Stimulated activated memory B cell treated with anti-CD40 and anti-IgM and Interleukin-4, amounts not matched to agents 10 μg/mL and 1 μg/mL and 100 μg/mL, for 72 hours (primary cell): ENCODE measurements at regions not wholly inside any gene's neighbourhood (a gene's known extent, or its start where the extent isn't known, plus 50 kb on each side); places are given as distances from the start of the nearest gene placed in this dataset.
"Not testable (repeated sequence)": the region's sequence is repeated elsewhere in the genome, so short reads cannot be mapped to it uniquely, and the experiment has no call there.

Experiments
- ATAC-seq: fragments of 150-1000 bp; cut with Tn5 transposase; 2 replicates; pipeline ENCODE4 v1.10.0; 2021
- H3K27ac Mint-ChIP-seq: one replicate; pipeline ENCODE4 v1.8.0; 2022; ENCODE audit warnings: mild to moderate bottlenecking, mixed read lengths
- H3K27me3 Mint-ChIP-seq: one replicate; pipeline ENCODE4 v1.8.0; 2022; ENCODE audit warnings: mixed read lengths
- H3K36me3 Mint-ChIP-seq: one replicate; pipeline ENCODE4 v1.8.0; 2022; ENCODE audit warnings: mixed read lengths
- H3K4me1 Mint-ChIP-seq: one replicate; pipeline ENCODE4 v1.8.0; 2022; ENCODE audit warnings: mixed read lengths
- H3K4me3 Mint-ChIP-seq: one replicate; pipeline ENCODE4 v1.8.0; 2022; ENCODE audit warnings: mild to moderate bottlenecking, moderate library complexity, mixed read lengths
- H3K9me3 Mint-ChIP-seq: one replicate; pipeline ENCODE4 v1.8.0; 2022; ENCODE audit warnings: mixed read lengths

DNA sequence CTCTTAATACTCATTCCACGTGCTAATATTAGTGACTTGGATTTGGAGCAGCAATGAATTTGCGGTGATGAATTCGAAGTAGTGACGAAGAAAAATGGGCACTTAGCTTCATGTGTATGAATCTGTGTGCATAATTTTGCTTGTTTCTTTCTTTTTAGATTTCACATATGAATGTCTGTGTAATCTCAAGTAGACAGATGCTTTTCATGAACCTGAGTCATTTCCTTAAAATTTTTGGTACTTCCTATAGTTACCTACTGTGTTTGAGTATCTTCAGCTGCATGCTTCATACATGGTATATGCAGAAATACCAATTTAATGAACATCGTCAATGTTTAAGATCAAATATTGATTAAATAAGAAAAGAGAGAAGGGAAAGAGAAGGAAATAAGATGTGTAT, 540.2 kb downstream of the RAB38 start:
- Mint-ChIP-seq H3K9me3 (no peaks in the 10 kb centered on the region), H3K4me3 (no peak overlapping the region), H3K27ac (no peak overlapping the region), H3K27me3 (no peaks in the 10 kb centered on the region), H3K4me1 (no peaks in the 10 kb centered on the region), H3K36me3 (no peaks in the 10 kb centered on the region)
- ATAC-seq = no peak

DNA sequence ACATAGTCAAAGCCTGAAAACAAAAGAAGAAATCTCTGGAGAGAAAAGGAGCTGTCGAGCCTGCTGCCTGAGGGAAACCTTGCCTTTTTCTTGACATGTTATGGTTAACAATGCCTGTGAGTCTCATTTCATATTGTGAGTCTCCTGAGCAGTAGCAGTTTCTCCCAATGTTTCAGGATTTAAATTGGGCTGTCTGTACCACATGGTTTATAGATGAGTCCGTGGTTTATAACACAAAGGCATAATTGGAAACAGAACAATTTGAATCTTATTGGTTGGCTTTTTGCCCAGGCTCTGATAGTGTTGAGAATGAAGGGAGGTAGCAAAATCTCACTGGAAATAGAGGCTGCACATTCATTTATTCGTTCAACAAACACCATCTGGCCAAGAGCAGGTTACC, 540.9 kb downstream of the RAB38 start:
- no peak for ATAC-seq
- Mint-ChIP-seq H3K27me3 (no peaks in the 10 kb centered on the region), H3K36me3 (no peaks in the 10 kb centered on the region)

DNA sequence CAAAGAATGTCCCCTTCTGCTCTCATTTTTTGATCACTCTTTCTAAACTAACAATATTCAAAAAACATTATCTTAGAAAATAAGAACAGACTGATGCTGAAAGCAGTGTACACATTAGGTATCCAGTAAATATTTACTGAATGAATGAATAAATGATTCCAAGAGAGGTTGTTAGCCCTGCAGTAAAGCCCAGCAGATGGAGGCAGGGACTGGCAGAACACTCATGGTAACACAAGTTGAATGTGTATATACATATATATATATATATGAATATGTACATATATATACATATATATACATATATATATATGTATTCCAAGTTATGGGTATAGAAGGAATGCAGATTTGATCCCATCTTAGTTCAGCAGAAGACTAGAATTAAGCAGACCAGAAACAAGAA, 546.3 kb downstream of the RAB38 start:
- no peaks in the 10 kb centered on the region for H3K36me3 Mint-ChIP-seq
- no peaks in the 10 kb centered on the region for H3K27me3 Mint-ChIP-seq
- H3K9me3 Mint-ChIP-seq = peaks cover 11% of the 10 kb centered on the region
- no peak for ATAC-seq
- H3K27ac Mint-ChIP-seq = no peak overlapping the region
- no peak overlapping the region for H3K4me3 Mint-ChIP-seq
- H3K4me1 Mint-ChIP-seq = no peaks in the 10 kb centered on the region

More for the DNA sequence above, 540.9 kb downstream of the RAB38 start:
- Mint-ChIP-seq H3K27ac (no peak overlapping the region), H3K4me3 (no peak overlapping the region), H3K4me1 (no peaks in the 10 kb centered on the region), H3K9me3 (peaks cover 3% of the 10 kb centered on the region)

DNA sequence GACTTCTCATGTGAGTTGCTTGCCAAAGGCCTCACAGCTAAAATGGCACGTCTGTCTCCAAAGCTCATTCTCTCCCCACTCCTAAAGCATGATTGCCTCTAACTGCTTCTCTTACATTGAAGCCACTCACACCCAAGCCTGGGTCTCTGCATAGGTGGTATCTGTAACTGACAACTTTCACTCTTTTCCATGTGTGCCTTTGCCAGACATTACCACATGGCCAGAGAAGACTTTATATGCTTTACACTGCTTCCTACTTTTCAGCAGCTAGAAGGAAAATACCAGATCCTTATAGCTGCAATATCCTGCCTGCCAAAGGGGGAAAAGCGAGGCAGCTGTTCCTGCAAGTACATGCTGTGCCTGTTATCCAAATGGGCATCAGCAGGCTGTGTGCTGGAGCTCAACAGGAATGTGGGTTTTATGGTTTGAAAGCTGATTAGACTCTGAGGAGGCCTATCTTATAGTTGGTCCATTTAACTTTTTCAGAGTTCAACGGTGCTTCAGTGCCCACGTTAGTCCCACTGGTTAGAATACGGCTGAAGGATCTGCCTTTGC, 547.1 kb downstream of the RAB38 start:
- H3K27ac Mint-ChIP-seq = no peak overlapping the region
- H3K9me3 Mint-ChIP-seq = peaks cover 11% of the 10 kb centered on the region
- no peaks in the 10 kb centered on the region for H3K36me3 Mint-ChIP-seq
- no peak for ATAC-seq
- no peaks in the 10 kb centered on the region for H3K27me3 Mint-ChIP-seq
- no peak overlapping the region for H3K4me3 Mint-ChIP-seq
- no peaks in the 10 kb centered on the region for H3K4me1 Mint-ChIP-seq

DNA sequence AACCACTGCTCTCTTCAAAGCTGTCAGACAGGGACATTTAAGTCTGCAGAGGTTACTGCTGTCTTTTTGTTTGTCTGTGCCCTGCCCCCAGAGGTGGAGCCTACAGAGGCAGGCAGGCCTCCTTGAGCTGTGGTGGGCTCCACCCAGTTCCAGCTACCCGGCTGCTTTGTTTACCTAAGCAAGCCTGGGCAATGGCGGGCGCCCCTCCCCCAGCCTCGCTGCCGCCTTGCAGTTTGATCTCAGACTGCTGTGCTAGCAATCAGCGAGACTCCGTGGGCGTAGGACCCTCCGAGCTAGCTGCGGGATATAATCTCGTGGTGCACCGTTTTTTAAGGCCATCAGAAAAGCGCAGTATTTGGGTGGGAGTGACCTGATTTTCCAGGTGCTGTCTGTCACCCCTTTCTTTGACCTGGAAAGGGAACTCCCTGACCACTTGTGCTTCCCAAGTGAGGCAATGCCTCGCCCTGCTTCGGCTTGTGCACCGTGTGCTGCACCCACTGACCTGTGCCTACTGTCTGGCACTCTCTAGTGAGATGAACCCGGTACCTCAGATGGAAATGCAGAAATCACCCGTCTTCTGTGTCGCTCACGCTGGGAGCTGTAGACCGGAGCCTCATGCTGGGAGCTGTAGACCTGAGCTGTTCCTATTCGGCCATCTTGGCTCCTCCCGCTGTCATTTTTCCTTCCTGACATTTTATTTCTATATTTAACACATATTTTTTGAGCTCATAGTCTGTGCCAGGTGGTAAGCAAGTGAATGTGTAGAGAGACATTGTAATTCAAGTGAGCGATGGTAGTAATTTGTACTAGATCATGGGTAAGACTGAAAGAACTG, 551.5 kb downstream of the RAB38 start:
- H3K27me3 Mint-ChIP-seq, ATAC-seq, H3K36me3 Mint-ChIP-seq, H3K27ac Mint-ChIP-seq, H3K4me1 Mint-ChIP-seq, H3K4me3 Mint-ChIP-seq: not testable (repeated sequence)
- peaks cover 15% of the 10 kb centered on the region for H3K9me3 Mint-ChIP-seq

DNA sequence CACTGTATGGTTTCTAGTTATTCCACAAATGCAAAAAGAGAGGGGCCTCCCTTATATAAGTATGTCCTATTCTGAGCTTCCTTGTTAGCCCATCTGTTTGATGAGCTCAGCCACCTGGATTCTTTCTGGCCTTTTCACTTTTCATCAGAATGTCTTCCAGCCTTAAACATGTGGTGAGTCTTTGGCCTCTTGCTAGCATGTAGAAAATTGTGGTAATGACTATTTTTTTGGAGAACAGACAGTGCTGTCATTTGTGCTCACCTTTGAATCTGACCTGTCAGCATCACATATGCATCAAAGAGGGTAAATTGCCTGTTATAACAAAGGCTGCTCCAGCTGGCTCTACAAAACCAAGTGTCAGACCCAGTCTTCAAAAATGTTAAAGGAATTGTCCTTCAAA, 558.7 kb downstream of the RAB38 start:
- Mint-ChIP-seq H3K36me3 (no peaks in the 10 kb centered on the region), H3K4me1 (no peaks in the 10 kb centered on the region), H3K27me3 (no peaks in the 10 kb centered on the region), H3K9me3 (peaks cover 7% of the 10 kb centered on the region), H3K27ac (no peak overlapping the region), H3K4me3 (no peak overlapping the region)
- no peak for ATAC-seq

DNA sequence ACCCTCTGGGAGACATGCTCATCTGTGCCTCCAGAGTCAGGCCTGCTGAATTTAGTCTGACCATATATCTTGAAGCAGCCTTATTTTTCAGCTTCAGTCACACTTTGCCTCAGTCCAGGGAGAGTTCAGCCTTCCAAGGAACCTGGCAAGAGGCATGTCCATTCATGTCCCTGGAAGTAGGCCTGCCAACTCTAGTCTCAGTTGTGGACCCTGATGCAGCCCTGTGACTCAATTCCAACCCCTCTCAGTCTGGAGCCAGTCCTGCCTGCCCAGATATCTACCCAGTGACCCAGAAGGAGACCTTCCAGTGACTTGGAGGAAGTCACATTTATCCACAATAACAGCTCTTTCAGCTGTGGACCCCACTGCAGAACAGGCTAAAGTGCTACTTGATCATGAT, 566.6 kb downstream of the TMEM135 start:
- Mint-ChIP-seq H3K36me3 (no peaks in the 10 kb centered on the region), H3K9me3 (peaks cover 10% of the 10 kb centered on the region), H3K4me3 (no peak overlapping the region), H3K27ac (no peak overlapping the region), H3K27me3 (no peaks in the 10 kb centered on the region), H3K4me1 (no peaks in the 10 kb centered on the region)
- ATAC-seq = no peak

DNA sequence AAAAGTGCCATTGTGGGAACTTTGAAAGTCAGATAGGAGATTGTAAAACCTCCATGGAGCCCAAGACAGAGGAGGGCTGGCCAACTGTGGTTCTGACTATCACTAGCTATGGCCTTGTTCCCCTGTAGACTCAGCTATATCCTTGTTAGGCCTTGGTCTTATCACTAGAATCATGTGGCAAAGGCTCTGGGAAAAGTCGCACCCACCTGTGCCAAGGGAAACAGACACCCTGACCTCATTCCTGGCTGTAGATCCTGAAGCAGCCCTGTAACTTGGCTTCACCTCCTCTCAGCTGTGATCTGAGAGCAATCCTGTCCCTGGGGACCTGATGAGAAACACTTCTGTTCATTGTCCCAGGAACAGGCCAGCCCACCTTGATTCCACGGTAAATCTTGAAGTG, 566.2 kb downstream of the TMEM135 start:
- ATAC-seq = no peak
- no peaks in the 10 kb centered on the region for H3K27me3 Mint-ChIP-seq
- no peaks in the 10 kb centered on the region for H3K36me3 Mint-ChIP-seq
- peaks cover 10% of the 10 kb centered on the region for H3K9me3 Mint-ChIP-seq
- H3K27ac Mint-ChIP-seq = no peak overlapping the region
- H3K4me3 Mint-ChIP-seq = no peak overlapping the region
- H3K4me1 Mint-ChIP-seq = no peaks in the 10 kb centered on the region

DNA sequence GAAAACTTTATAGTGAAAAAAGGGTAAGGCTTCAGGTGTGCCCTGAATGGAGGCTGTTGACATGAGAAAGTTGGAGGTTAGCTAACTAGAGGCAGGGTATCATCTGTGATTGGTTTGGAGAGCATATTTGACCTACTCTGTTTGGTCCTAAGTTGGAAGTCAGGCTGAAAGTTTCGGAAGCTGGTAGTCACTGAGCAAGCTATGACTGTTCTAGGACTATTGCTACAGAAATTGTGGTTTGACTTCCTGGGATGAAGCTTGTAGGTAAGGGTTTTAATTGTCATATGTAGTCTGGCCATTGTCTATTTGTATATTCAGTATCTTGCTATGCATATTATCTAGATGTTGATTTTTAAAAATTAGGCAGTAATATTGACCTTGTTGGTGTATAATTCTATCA, 565.0 kb downstream of the TMEM135 start:
- H3K4me1 Mint-ChIP-seq = no peaks in the 10 kb centered on the region
- no peak overlapping the region for H3K27ac Mint-ChIP-seq
- peaks cover 6% of the 10 kb centered on the region for H3K9me3 Mint-ChIP-seq
- ATAC-seq = no peak
- no peak overlapping the region for H3K4me3 Mint-ChIP-seq
- H3K36me3 Mint-ChIP-seq = no peaks in the 10 kb centered on the region
- H3K27me3 Mint-ChIP-seq = no peaks in the 10 kb centered on the region

DNA sequence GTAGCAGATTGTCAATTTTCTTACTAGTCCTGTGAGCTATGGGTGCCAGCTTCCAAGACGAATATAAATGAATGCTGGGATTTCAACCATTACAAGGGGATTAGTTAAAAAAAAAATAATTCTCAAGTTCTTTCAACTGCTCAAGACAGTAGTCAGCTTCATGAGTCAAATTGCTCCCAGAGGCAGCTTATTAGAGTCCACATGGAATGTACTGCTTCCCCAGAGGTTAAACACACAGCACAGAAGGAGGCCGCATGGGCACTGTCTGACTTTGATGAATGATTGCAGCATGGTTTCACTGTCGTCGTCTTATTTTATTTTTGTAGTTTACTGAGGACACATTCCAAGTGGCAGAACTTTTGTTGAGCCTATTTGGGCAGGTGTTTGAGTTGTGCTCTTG, 563.2 kb downstream of the TMEM135 start:
- ATAC-seq = no peak

DNA sequence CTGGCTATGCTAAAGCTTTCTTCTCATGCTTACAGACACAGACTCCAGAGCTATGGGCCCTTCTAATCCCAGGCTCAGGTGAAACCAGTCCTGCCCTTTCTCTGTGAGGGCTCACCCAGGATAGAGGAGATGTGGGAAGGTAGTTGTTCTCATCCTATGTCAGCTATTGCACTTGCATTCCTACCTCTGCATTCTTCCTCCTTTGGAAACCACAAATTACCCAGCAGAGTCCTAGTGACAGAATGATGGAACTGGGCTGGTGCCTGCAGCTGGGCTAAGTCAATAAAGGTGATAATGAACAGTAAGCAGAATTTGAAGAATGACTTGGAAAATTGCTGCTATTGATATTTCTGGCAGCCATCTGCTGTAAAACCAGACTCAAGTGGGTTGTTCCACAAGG, 560.0 kb downstream of the TMEM135 start:
- no peak for ATAC-seq
- H3K27ac Mint-ChIP-seq = no peak overlapping the region
- H3K36me3 Mint-ChIP-seq = no peaks in the 10 kb centered on the region
- H3K4me1 Mint-ChIP-seq = no peaks in the 10 kb centered on the region
- no peaks in the 10 kb centered on the region for H3K27me3 Mint-ChIP-seq
- H3K9me3 Mint-ChIP-seq = peaks cover 11% of the 10 kb centered on the region
- H3K4me3 Mint-ChIP-seq = no peak overlapping the region

More for the DNA sequence above, 563.2 kb downstream of the TMEM135 start:
- Mint-ChIP-seq H3K27ac (no peak overlapping the region), H3K4me3 (no peak overlapping the region), H3K9me3 (peaks cover 4% of the 10 kb centered on the region), H3K27me3 (no peaks in the 10 kb centered on the region), H3K36me3 (no peaks in the 10 kb centered on the region), H3K4me1 (no peaks in the 10 kb centered on the region)

DNA sequence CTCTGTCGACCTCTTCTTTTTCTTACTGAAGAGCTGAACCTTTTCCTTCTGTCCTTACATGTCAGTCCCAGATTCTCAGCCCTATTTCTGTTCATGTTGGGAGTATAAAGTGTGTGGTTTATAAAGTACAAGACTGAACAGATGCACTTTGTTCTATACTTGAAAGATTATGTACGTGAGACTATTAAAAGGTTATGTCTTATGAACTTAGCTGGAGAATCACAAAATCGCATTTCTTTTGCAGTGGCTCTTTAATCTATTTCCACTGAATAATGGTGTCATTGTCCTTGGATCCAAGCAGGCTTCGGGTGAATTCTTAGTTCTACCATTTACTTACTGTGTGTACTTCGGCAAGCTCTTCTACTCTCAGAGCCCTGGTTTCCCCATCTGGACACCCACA, 558.4 kb downstream of the TMEM135 start:
- Mint-ChIP-seq H3K4me1 (no peaks in the 10 kb centered on the region), H3K27me3 (no peaks in the 10 kb centered on the region), H3K27ac (no peak overlapping the region), H3K4me3 (no peak overlapping the region), H3K9me3 (peaks cover 15% of the 10 kb centered on the region), H3K36me3 (no peaks in the 10 kb centered on the region)
- no peak for ATAC-seq

DNA sequence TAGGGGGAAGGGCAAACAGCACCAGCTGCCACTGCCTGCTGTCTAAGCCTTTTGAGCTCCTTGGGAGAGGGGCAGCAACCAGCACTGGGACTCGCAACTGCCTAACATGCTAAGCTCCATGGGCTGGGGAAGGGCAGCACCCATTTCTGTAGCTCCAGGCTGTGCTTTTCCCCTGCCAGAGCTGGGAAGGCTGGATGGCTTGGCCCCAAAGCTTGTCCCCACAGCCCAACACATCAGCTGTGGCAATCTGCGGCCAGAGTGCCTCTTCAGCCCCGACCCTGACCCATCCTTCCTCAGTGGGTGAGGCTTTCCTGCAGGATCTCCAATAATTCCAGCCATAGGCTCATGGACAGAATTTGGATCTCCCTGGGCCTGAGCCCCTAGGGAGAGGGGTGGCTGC, 551.3 kb downstream of the TMEM135 start:
- Mint-ChIP-seq H3K4me3 (no peak overlapping the region), H3K4me1 (no peaks in the 10 kb centered on the region), H3K9me3 (peaks cover 22% of the 10 kb centered on the region), H3K27me3 (no peaks in the 10 kb centered on the region), H3K36me3 (no peaks in the 10 kb centered on the region), H3K27ac (no peak overlapping the region)
- no peak for ATAC-seq

DNA sequence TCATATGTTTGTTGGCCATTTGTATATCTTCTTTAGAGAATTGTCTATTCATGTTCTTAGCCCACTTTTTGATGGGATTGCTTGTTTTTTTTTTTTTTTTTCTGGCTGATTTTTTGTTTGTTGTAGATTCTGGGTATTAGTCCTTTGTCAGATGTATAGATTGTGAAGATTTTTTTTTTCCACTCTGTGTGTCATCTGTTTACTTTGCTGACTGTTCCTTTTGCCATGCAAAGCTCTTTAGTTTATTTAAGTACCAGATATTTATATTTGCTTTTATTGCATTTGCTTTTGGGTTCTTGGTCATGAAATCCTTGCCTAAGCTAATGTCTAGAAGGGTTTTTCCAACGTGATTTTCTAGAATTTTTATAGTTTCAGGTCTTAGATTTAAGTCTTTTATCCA, 547.9 kb downstream of the TMEM135 start:
- not testable (repeated sequence) for H3K27ac Mint-ChIP-seq, H3K9me3 Mint-ChIP-seq, H3K4me3 Mint-ChIP-seq, ATAC-seq, H3K4me1 Mint-ChIP-seq, H3K27me3 Mint-ChIP-seq, H3K36me3 Mint-ChIP-seq

DNA sequence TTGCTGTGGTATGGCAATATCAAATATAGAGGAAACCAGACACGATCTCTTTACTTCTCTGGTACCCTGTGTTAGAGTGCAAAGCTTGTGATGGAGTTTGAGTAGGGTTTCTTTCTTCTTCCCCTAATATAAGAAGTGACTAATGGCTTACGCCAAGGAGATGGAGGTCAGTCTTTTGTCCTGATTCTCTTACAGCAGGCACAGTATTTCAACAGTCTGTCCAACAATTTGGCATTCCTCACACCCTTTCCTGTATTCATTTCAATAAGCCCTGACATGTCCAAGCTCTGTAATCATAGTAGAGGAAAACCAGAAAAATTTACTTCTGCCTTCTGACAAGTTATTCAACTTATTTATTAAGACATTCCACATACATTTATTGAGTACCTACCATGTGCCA, 546.2 kb downstream of the TMEM135 start:
- Mint-ChIP-seq H3K27me3 (no peaks in the 10 kb centered on the region), H3K4me3 (no peak overlapping the region), H3K4me1 (no peaks in the 10 kb centered on the region), H3K9me3 (peaks cover 3% of the 10 kb centered on the region), H3K27ac (no peak overlapping the region), H3K36me3 (no peaks in the 10 kb centered on the region)
- ATAC-seq = no peak

DNA sequence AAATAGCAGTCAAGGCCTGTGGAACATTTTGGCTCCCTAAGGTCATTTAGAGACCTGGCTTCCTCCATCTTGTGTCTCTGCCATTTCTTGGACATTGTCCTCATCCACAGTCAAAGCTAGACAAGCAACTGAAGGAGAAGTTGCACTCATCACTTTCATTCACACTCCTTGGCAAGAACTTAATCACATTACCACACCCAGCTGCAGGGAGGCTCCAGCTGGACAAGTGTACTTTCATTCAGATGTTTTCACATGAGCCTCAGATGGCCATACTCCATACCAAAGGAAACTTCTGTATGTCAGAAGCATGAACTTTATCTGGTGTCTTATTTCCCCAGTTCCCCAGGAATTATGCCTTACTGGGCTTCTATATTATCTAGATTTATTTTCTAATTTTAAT, 537.4 kb downstream of the TMEM135 start:
- Mint-ChIP-seq H3K9me3 (no peaks in the 10 kb centered on the region), H3K4me1 (no peaks in the 10 kb centered on the region), H3K36me3 (no peaks in the 10 kb centered on the region), H3K27me3 (no peaks in the 10 kb centered on the region), H3K4me3 (no peak overlapping the region), H3K27ac (no peak overlapping the region)
- no peak for ATAC-seq
